ENCODE measurements at regions not wholly inside any gene's neighbourhood (a gene's known extent, or its start where the extent isn't known, plus 50 kb on each side); places are given as distances from the start of the nearest gene placed in this dataset.

- DNase-seq: no peak
- Histone ChIP-seq H3K27me3 (ENCODE audit: insufficient read depth, low read depth) (no peaks in the 10 kb centered on the region), H3K79me2 (ENCODE audit: low read depth) (no peaks in the 10 kb centered on the region), H3F3A (ENCODE audit: insufficient read depth, low read depth) (no peaks in the 10 kb centered on the region), H3K27ac (no peak overlapping the region), H3K36me3 (ENCODE audit: low read depth) (no peaks in the 10 kb centered on the region), H3K9me2 (ENCODE audit: insufficient read depth) (no peaks in the 10 kb centered on the region; the same call in 1 of the 2 replicates), H3K4me1 (replicated peaks; ENCODE audit: insufficient read depth) (no peaks in the 10 kb centered on the region), H3K4me2 (no peak overlapping the region), H4K20me1 (ENCODE audit: insufficient read depth) (no peaks in the 10 kb centered on the region), H3K9me3 (ENCODE audit: insufficient read depth, low read depth) (no peaks in the 10 kb centered on the region), H2AFZ (no peak overlapping the region), H3K4me3 (no peak overlapping the region)
- TF ChIP-seq CTCF (conservative IDR thresholded peaks at IDR 0.05): no peak
- TF ChIP-seq EZH2 (IDR thresholded peaks at IDR 0.05; ENCODE audit: low read depth): no peak
- POLR2A ChIA-PET (ENCODE audit: unreplicated experiment): no interaction called here
- CTCF ChIA-PET: no interaction called here
- intact Hi-C loops (cut with micrococcal nuclease; ENCODE audit: unreplicated experiment): no loop called here
- no TSS peak for BruUV-seq (replicated peaks)
These were observed 147.8 kb upstream of the POGK start for GRCh38 chr1:166691476-166691875.

- TF ChIP-seq EZH2 (IDR thresholded peaks at IDR 0.05; ENCODE audit: low read depth): no peak
- no peak for TF ChIP-seq CTCF (conservative IDR thresholded peaks at IDR 0.05)
- no peak overlapping the region for H3K27ac ChIP-seq
- no peaks in the 10 kb centered on the region for H3K79me2 ChIP-seq (ENCODE audit: low read depth)
- H4K20me1 ChIP-seq (ENCODE audit: insufficient read depth): no peaks in the 10 kb centered on the region
- no peaks in the 10 kb centered on the region for H3F3A ChIP-seq (ENCODE audit: insufficient read depth, low read depth)
- H3K27me3 ChIP-seq (ENCODE audit: insufficient read depth, low read depth): no peaks in the 10 kb centered on the region
- no peak for DNase-seq
- H3K4me1 ChIP-seq (replicated peaks; ENCODE audit: insufficient read depth): no peaks in the 10 kb centered on the region
- H3K36me3 ChIP-seq (ENCODE audit: low read depth): no peaks in the 10 kb centered on the region
- peak overlapping the region; percentile 34; the same call in 1 of the 2 replicates for H3K4me2 ChIP-seq
- no TSS peak for BruUV-seq (replicated peaks)
- peak overlapping the region; percentile 53; the same call in 1 of the 2 replicates for H2AFZ ChIP-seq
- H3K4me3 ChIP-seq: no peak overlapping the region
- no peaks in the 10 kb centered on the region for H3K9me3 ChIP-seq (ENCODE audit: insufficient read depth, low read depth)
- ChIA-PET CTCF (no interaction called here), POLR2A (ENCODE audit: unreplicated experiment) (no interaction called here)
- H3K9me2 ChIP-seq (ENCODE audit: insufficient read depth): no peaks in the 10 kb centered on the region; the same call in 1 of the 2 replicates
- intact Hi-C loops (cut with micrococcal nuclease; ENCODE audit: unreplicated experiment): no loop called here
These were observed 146.9 kb upstream of the POGK start for GRCh38 chr1:166692346-166692745.

GRCh38 chr1:166693158-166693557 is 146.1 kb upstream of the POGK start:
- no peak overlapping the region for H3K27ac ChIP-seq
- CTCF ChIA-PET: no interaction called here
- intact Hi-C loops (cut with micrococcal nuclease; ENCODE audit: unreplicated experiment): no loop called here
- POLR2A ChIA-PET (ENCODE audit: unreplicated experiment): no interaction called here
- no peaks in the 10 kb centered on the region for H3F3A ChIP-seq (ENCODE audit: insufficient read depth, low read depth)
- no peaks in the 10 kb centered on the region for H3K79me2 ChIP-seq (ENCODE audit: low read depth)
- no peak for TF ChIP-seq EZH2 (IDR thresholded peaks at IDR 0.05; ENCODE audit: low read depth)
- TF ChIP-seq CTCF (conservative IDR thresholded peaks at IDR 0.05): no peak
- no peak for DNase-seq
- H3K4me1 ChIP-seq (replicated peaks; ENCODE audit: insufficient read depth): no peaks in the 10 kb centered on the region
- H2AFZ ChIP-seq: peak overlapping the region; percentile 53; the same call in 1 of the 2 replicates
- no peaks in the 10 kb centered on the region for H3K36me3 ChIP-seq (ENCODE audit: low read depth)
- no TSS peak for BruUV-seq (replicated peaks)
- no peaks in the 10 kb centered on the region for H3K27me3 ChIP-seq (ENCODE audit: insufficient read depth, low read depth)
- H3K4me3 ChIP-seq: no peak overlapping the region
- peak overlapping the region; percentile 34 for H3K4me2 ChIP-seq
- H3K9me3 ChIP-seq (ENCODE audit: insufficient read depth, low read depth): no peaks in the 10 kb centered on the region
- H4K20me1 ChIP-seq (ENCODE audit: insufficient read depth): no peaks in the 10 kb centered on the region
- H3K9me2 ChIP-seq (ENCODE audit: insufficient read depth): no peaks in the 10 kb centered on the region; the same call in 1 of the 2 replicates
